IPS DF 6.9 (cell line): ENCODE measurements at regions not wholly inside any gene's neighbourhood (a gene's known extent, or its start where the extent isn't known, plus 50 kb on each side); places are given as distances from the start of the nearest gene placed in this dataset.
"Not testable (repeated sequence)": the region's sequence is repeated elsewhere in the genome, so short reads cannot be mapped to it uniquely, and the experiment has no call there.

Source experiments
- DNase-seq: peaks from one replicate; pipeline ENCODE4 v3.0.0-alpha.2; 2013; ENCODE audit warnings: low read depth, low spot score
- H3K27ac ChIP-seq: one replicate; pipeline ENCODE4 v1.5.1; 2013; ENCODE audit warnings: low read length, control low read depth
- H3K27me3 ChIP-seq: 2 replicates; pipeline ENCODE4 v1.6.1; 2013; ENCODE audit warnings: mild to moderate bottlenecking, low read length; ENCODE audit not compliant: control insufficient read depth, insufficient read depth
- H3K36me3 ChIP-seq: 2 replicates; pipeline ENCODE4 v1.6.1; 2013; ENCODE audit warnings: low read length; ENCODE audit not compliant: control insufficient read depth, insufficient read depth
- H3K4me1 ChIP-seq: 2 replicates; pipeline ENCODE4 v1.6.1; 2013; ENCODE audit warnings: low read length; ENCODE audit not compliant: control insufficient read depth, insufficient read depth
- H3K4me3 ChIP-seq: 2 replicates; pipeline ENCODE4 v1.5.1; 2013; ENCODE audit warnings: mild to moderate bottlenecking, low read length
- H3K9me3 ChIP-seq: 2 replicates; pipeline ENCODE4 v1.6.1; 2013; ENCODE audit warnings: low read length, inconsistent platforms; ENCODE audit not compliant: control insufficient read depth, insufficient read depth
- WGBS: extraction: QIAGEN DNeasy Blood & Tissue Kit; methylation state at CpG from one replicate; pipeline ENCODE4 v1.1.7; 2013; ENCODE audit warnings: mixed read lengths, missing lambda C conversion rate; ENCODE audit not compliant: insufficient read length, insufficient coverage; 5-methylcytosine and 5-hydroxymethylcytosine counted together

DNA sequence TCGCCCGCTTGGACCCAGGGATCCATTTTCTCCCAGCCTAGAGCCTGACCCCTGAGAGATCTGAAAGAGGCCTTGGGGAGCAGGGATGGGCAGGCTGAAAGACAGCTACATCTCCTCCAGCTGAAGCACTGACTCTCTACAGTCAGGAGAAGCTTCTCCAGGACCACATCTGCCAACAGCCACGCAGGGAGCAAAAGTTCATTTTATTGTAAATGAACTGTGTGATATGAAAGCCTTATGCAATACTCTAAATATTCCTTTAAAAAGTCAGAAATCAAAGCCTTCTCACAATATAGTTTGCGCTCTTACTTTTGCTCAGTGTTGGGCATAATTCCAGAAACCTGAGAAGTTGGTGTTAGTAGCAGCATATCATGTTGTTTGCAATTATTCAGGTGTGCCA, 428.9 kb upstream of the RAB6C start:
- no CpG with 5 or more reads among the region's 4 CpGs for WGBS
- DNase-seq: no peak
- Histone ChIP-seq H3K27ac (no peak overlapping the region), H3K9me3 (no peaks in the 10 kb centered on the region), H3K4me1 (peaks cover 3% of the 10 kb centered on the region; the same call in 1 of the 2 replicates), H3K4me3 (no peak overlapping the region), H3K36me3 (no peaks in the 10 kb centered on the region), H3K27me3 (no peaks in the 10 kb centered on the region)

DNA sequence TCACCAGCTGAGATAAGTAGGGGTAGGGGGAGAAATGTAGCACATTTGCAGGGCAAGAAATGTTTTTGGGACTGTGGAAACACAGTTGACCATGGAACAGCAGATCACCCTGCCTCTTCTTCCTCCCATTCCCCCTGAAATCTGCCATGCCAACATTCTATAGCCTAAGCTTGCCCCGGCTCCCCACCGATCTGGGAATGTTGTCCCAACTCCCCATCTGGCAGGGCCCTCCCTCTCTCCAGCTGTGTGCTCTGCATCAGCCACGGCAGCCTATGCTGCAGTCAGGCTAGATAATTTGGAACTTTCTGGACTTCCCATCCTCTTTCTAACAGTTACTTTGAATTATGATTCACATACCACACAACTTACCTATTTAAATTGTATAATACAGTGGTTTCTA, 425.1 kb upstream of the RAB6C start:
- H3K27ac ChIP-seq: no peak overlapping the region
- H3K4me1 ChIP-seq: peaks cover 6% of the 10 kb centered on the region; the same call in 1 of the 2 replicates
- H3K36me3 ChIP-seq: no peaks in the 10 kb centered on the region
- no peaks in the 10 kb centered on the region; the same call in 1 of the 2 replicates for H3K9me3 ChIP-seq
- no peak for DNase-seq
- no CpG with 5 or more reads among the region's 3 CpGs for WGBS
- H3K4me3 ChIP-seq: no peak overlapping the region
- H3K27me3 ChIP-seq: no peaks in the 10 kb centered on the region

DNA sequence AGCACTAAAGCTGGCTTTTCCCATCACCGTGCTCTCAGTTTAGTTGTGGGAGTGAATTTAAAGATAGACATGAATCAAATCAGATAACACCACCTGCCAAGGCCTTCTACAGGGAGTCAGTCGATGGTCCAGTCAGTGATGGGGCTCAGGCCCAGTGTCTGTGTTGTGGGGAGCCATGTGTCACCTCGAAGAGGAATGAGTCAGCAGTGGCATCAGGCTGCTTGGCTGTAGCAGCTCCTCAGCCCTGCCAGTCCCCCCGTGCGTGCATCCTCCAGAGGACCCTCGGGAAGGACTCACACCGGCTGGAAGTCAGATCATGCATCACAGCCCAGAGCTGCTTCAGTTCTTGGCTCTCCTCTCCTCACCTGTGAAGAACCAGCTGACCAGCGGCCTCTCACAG, 420.4 kb upstream of the RAB6C start:
- H3K4me1 ChIP-seq: peaks cover 4% of the 10 kb centered on the region; the same call in 1 of the 2 replicates
- no peak overlapping the region for H3K27ac ChIP-seq
- H3K9me3 ChIP-seq: no peaks in the 10 kb centered on the region; the same call in 1 of the 2 replicates
- WGBS: no CpG with 5 or more reads among the region's 8 CpGs
- no peaks in the 10 kb centered on the region for H3K36me3 ChIP-seq
- H3K4me3 ChIP-seq: no peak overlapping the region
- DNase-seq: no peak
- H3K27me3 ChIP-seq: no peaks in the 10 kb centered on the region

DNA sequence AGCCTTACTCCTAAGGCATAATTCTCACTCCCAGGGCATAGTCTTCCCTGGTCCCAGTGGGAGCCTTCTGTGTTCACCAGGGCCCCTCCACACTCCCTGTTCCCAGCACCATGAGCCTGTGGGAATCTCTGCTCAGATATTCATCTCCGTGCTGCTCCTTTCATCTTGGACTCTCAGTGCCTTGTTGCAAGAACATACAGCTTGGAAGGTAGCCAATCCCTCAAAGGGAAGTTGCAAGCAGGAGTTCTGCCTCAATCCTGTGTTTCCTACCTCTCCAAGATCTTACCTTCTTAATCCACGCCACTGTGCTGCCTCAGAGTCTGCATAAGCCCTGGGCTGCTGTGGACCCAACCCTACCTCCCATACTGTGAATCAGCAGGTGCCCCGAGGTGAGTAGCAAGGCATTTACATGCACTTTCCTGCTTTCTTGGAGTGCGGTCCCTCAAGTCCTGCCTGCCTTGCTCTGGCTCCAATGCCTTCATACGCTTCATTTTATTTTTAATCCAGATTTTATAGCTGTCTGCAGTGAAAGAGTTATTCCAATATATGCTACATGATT, 413.8 kb upstream of the RAB6C start:
- no CpG with 5 or more reads among the region's 5 CpGs for WGBS
- H3K4me3 ChIP-seq: no peak overlapping the region
- H3K4me1 ChIP-seq: no peaks in the 10 kb centered on the region
- no peaks in the 10 kb centered on the region for H3K9me3 ChIP-seq
- H3K27ac ChIP-seq: no peak overlapping the region
- DNase-seq: no peak
- no peaks in the 10 kb centered on the region for H3K27me3 ChIP-seq
- no peaks in the 10 kb centered on the region for H3K36me3 ChIP-seq

DNA sequence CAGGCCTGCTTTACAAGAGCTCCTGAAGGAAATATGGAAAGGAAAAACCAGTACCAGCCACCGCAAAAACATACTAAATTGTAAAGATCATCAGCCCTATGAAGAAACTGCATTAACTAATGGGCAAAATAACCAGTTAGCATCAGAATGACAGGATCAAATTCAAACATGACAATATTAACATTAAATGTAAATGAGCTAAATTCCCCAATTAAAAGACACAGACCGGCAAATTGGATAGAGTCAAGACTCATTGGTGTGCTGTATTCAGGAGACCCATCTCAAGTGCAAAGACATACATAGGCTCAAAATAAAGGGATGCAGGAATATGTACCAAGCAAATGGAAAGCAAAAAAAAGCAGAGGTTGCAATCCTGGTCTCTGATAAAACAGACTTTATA, 408.7 kb upstream of the RAB6C start:
- H3K9me3 ChIP-seq, H3K27me3 ChIP-seq, H3K27ac ChIP-seq, H3K4me1 ChIP-seq, H3K36me3 ChIP-seq, DNase-seq, H3K4me3 ChIP-seq: not testable (repeated sequence)
- no CpG with 5 or more reads among the region's 2 CpGs for WGBS

DNA sequence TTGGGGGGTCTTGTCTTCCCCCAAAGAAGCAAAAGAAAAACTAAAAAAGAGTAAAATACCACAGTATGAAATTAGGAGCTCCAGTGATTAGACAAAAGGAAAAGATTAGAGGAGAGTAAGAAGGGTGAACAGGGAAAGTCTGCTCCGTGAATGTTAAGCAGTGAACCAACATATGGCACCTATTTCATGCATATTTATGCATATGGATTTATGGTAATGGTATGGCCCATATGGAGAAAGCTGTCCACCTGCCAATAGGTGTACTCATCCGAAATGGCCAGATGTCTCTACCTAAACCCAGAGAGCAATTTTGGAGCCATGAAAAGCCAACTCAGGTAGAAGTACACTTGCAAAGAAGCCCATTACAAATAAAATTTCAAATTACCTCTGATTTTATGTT, 404.0 kb upstream of the RAB6C start:
- H3K4me1 ChIP-seq: no peaks in the 10 kb centered on the region
- no CpG with 5 or more reads among the region's 2 CpGs for WGBS
- DNase-seq: no peak
- no peaks in the 10 kb centered on the region for H3K36me3 ChIP-seq
- H3K4me3 ChIP-seq: no peak overlapping the region
- no peaks in the 10 kb centered on the region for H3K27me3 ChIP-seq
- H3K9me3 ChIP-seq: no peaks in the 10 kb centered on the region
- no peak overlapping the region for H3K27ac ChIP-seq

DNA sequence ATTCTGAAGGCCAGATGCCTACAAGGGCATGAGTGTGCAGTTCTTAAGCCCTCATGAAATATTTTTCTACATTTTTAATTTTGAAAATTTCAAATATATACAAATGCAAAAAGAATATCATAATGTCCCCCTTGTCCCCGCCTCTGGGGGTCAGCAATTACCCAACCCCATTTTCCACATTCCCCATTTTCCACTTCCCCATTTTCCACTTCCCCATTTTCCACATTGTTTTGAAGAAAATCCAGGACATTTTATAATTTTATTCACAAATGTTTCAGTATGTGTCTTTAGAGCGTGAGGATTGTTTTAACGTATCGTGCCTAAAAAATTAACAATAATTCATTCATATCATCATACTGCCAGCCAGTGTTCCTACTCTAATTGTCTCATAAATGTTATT, 403.6 kb upstream of the RAB6C start:
- DNase-seq: no peak
- Histone ChIP-seq H3K27ac (no peak overlapping the region), H3K9me3 (no peaks in the 10 kb centered on the region), H3K36me3 (no peaks in the 10 kb centered on the region), H3K27me3 (no peaks in the 10 kb centered on the region), H3K4me1 (no peaks in the 10 kb centered on the region), H3K4me3 (no peak overlapping the region)
- WGBS: no CpG with 5 or more reads among the region's 4 CpGs

DNA sequence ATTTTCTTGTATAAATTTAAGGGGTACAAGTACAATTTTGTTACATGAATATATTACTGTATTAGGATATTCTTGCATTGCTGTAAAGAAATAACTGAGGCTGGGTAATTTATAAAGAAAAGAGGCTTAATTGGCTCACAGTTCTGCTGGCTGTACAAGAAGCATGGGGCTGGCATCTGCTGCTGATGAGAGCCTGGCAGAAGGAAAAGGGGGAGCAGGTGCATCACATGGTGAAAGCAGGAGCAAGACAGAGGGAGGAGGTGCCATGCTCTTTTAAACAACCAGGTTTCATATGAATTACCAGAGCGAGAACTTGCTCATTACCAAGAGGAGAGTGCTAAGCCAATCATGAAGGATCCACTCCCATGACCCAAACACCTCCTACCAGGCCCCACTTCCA, 399.5 kb upstream of the RAB6C start:
- Histone ChIP-seq H3K27ac (no peak overlapping the region), H3K9me3 (no peaks in the 10 kb centered on the region), H3K36me3 (no peaks in the 10 kb centered on the region), H3K27me3 (no peaks in the 10 kb centered on the region), H3K4me3 (no peak overlapping the region), H3K4me1 (no peaks in the 10 kb centered on the region)
- WGBS: no CpG with 5 or more reads among the region's 1 CpG
- DNase-seq: no peak

DNA sequence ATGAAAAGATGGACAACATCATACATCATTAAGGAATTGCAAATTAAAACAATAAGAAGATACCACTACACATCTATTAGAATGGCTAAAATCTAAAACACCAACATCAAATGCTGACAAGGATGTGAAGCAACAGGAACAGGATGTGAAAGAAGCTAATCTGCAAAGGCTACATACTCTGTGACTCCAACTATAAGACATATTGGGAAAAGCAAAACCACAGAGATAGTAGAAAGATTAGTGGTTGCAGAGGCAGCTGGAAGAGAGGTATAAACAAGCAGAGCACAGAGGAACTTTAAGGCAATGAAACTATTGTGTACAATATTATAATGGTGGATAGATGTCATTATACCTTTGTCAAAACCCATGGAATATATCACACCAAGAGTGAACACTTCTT, 393.7 kb upstream of the RAB6C start:
- H3K4me3 ChIP-seq: no peak overlapping the region
- H3K4me1 ChIP-seq: no peaks in the 10 kb centered on the region
- no peak for DNase-seq
- H3K9me3 ChIP-seq: no peaks in the 10 kb centered on the region
- H3K27ac ChIP-seq: no peak overlapping the region
- no peaks in the 10 kb centered on the region for H3K36me3 ChIP-seq
- H3K27me3 ChIP-seq: no peaks in the 10 kb centered on the region

DNA sequence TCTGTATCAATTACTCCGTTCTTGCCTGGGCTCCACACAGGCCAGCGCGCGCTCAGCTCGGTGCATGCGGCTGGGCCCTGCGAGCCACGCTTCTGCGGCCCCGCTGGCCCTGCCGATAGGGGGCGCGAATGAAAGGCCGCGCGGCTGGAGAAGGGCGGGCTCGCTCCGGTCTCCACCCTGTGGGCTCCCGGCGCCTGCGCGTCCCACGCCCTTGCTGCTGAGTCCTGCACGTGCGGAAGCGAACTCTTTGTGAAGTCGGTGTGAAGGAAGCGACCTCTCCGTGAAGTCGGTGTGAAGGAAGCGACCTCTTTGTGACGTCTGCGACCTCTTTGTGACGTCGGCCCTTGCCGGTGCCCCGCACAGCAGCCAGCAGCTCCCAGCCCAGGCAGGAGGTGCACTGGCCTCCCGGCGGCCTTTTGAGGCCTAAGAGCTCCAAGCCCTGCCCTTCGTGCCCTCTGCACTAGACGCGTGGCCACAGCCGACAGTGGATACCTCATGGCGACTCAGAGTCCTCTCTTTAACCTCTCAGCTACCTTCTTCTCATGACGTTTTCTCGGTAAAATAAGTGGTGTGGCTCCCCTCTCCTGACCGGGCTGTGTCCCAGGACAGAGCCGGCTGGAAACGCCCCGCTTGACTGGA, 391.9 kb upstream of the RAB6C start:
- H3K4me1 ChIP-seq: no peaks in the 10 kb centered on the region
- no peak overlapping the region for H3K27ac ChIP-seq
- no peaks in the 10 kb centered on the region for H3K36me3 ChIP-seq
- no peaks in the 10 kb centered on the region for H3K27me3 ChIP-seq
- WGBS: no CpG with 5 or more reads among the region's 51 CpGs
- no peak overlapping the region for H3K4me3 ChIP-seq
- no peaks in the 10 kb centered on the region for H3K9me3 ChIP-seq
- DNase-seq: peak; percentile 41

DNA sequence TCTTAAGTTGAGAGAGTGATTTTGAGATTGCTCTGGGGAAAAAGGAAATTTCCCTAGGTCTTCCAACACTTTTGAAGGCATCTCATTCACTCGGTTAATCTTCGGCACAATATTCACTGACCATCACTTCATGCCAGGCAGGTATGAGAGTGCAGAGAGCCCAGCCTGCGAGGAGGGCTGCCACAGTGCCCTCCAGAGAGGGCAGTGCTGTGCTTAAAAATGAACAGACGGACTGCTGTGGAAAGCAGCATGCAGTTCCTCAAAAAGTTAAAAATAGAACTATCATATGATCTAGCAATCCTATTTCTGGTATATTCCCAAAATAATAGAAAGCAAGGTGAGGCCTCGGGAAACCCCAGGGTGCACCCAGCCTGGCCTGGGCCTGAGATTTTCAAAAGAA, 374.9 kb upstream of the RAB6C start:
- no CpG with 5 or more reads among the region's 5 CpGs for WGBS
- Histone ChIP-seq H3K27me3 (no peaks in the 10 kb centered on the region), H3K4me3 (no peak overlapping the region)

More for the DNA sequence above, 374.9 kb upstream of the RAB6C start:
- peaks cover 1% of the 10 kb centered on the region; the same call in 1 of the 2 replicates for H3K4me1 ChIP-seq
- H3K36me3 ChIP-seq: no peaks in the 10 kb centered on the region
- no peak overlapping the region for H3K27ac ChIP-seq
- DNase-seq: no peak
- no peaks in the 10 kb centered on the region for H3K9me3 ChIP-seq
